ENCODE measurements at regions not wholly inside any gene's neighbourhood (a gene's known extent, or its start where the extent isn't known, plus 50 kb on each side); places are given as distances from the start of the nearest gene placed in this dataset.
A peak's percentile ranks its signal among the peaks of the same experiment; 100 is the strongest.

DNA sequence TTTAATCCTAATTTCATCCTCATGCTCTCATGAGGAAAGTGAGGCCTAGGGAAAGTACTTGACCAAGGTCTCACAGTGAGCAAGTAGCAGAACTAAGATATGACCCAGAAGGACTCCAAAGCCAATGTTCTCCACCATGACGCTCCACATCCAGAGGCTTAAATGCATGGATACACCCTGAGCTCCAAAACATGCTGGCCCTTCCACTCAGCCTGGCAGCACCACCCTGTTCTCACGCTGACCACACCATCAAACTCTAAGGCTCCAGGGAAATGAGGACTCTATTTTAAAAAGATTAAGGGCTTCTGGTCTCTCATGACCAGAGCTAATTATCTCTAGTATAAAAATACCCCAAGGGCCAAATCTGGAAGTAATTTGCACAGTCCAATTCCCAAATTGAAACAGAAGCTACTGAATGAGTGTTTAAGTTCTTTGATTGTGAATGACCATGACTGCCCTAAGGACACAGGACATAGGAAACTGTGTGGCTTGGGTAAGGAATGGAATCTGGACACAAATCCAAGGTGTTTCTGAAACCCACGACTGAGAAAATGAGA lies 71.1 kb upstream of the ABLIM1 start:
- Histone ChIP-seq H3K27me3 (ENCODE audit: control insufficient read depth, insufficient read depth, low read length) (no peaks in the 10 kb centered on the region), H3K27ac (ENCODE audit: low read length) (peak overlapping the region; percentile 100), H3K36me3 (ENCODE audit: control insufficient read depth, insufficient read depth, low read length) (no peaks in the 10 kb centered on the region), H3K4me1 (ENCODE audit: control insufficient read depth, insufficient read depth, low read length) (peaks cover 66% of the 10 kb centered on the region), H3K4me3 (ENCODE audit: low read depth in 2 of 2, low read length in 2 of 2) (no peak overlapping the region), H3K9me3 (ENCODE audit: control insufficient read depth, insufficient read depth, low read depth, low read length) (no peaks in the 10 kb centered on the region; the same call in 1 of the 2 replicates)
- POLR2A ChIA-PET = interaction anchor here (0.6 kb wide), 1 partner anchor 10 kb away, joined by 7 read pairs; no protein-coding TSS in a partner anchor
- in situ Hi-C loops (cut with HindIII; ENCODE audit: low pct_unique_long_range_greater_than_20kb, low sequenced_read_pairs) (no loop called here), intact Hi-C loops (cut with micrococcal nuclease; ENCODE audit: unreplicated experiment) (no loop called here)
- DNase-seq (ENCODE audit: low read depth, low spot score) = no peak
- BruUV-seq (replicated peaks) = no TSS peak
- ATAC-seq = peak; percentile 62
- CTCF ChIA-PET = no interaction called here
- TF ChIP-seq TCF7L2 (IDR thresholded peaks at IDR 0.05; ENCODE audit: low read depth, low read length) = no peak
- TF ChIP-seq POLR2AphosphoS5 (IDR thresholded peaks at IDR 0.05; ENCODE audit: low read depth, low read length) = no peak
- TF ChIP-seq CTCF (IDR thresholded peaks at IDR 0.05) = no peak
- no peak for TF ChIP-seq REST (IDR thresholded peaks at IDR 0.05; ENCODE audit: insufficient read depth in 1 of 2, low read depth in 2 of 2, low read length in 1 of 2)
- no peak for TF ChIP-seq SIN3A (IDR thresholded peaks at IDR 0.05; ENCODE audit: borderline replicate concordance, insufficient read depth, low read depth, low read length)

DNA sequence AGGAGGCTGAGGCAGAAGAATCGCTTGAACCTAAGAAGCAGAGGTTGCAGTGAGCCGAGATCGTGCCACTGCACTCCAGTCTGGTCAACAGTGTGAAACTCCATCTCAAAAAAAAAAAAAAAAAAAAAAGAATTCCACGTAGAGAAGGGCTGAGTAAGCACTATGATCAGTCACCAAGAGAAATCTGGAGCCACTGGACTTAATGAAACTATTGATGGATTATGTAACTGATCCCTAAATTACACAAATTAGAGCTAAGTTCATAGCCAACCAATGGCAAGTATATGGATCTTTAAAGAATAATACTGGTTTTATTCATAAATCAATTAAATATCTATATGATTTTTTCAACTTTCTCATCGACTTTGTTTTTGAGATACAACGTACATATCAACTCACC lies 72.2 kb upstream of the ABLIM1 start:
- in situ Hi-C loops (cut with HindIII; ENCODE audit: low pct_unique_long_range_greater_than_20kb, low sequenced_read_pairs) = no loop called here
- ATAC-seq (no peak), DNase-seq (ENCODE audit: low read depth, low spot score) (no peak)
- POLR2A ChIA-PET = interaction anchor here (0.7 kb wide), 2 partner anchors 30 to 125 kb away, joined by 7 to 13 read pairs; no protein-coding TSS in a partner anchor
- BruUV-seq (replicated peaks) = no TSS peak
- CTCF ChIA-PET = no interaction called here
- no peaks in the 10 kb centered on the region for H3K27me3 ChIP-seq (ENCODE audit: control insufficient read depth, insufficient read depth, low read length)
- peaks cover 63% of the 10 kb centered on the region for H3K4me1 ChIP-seq (ENCODE audit: control insufficient read depth, insufficient read depth, low read length)
- TF ChIP-seq POLR2AphosphoS5 (IDR thresholded peaks at IDR 0.05; ENCODE audit: low read depth, low read length) (no peak), TCF7L2 (IDR thresholded peaks at IDR 0.05; ENCODE audit: low read depth, low read length) (no peak), CTCF (IDR thresholded peaks at IDR 0.05) (no peak), SIN3A (IDR thresholded peaks at IDR 0.05; ENCODE audit: borderline replicate concordance, insufficient read depth, low read depth, low read length) (no peak), REST (IDR thresholded peaks at IDR 0.05; ENCODE audit: insufficient read depth in 1 of 2, low read depth in 2 of 2, low read length in 1 of 2) (no peak)
- H3K9me3 ChIP-seq (ENCODE audit: control insufficient read depth, insufficient read depth, low read depth, low read length) = no peaks in the 10 kb centered on the region; the same call in 1 of the 2 replicates
- H3K4me3 ChIP-seq (ENCODE audit: low read depth in 2 of 2, low read length in 2 of 2) = no peak overlapping the region
- H3K36me3 ChIP-seq (ENCODE audit: control insufficient read depth, insufficient read depth, low read length) = no peaks in the 10 kb centered on the region
- peak overlapping the region; percentile 100 for H3K27ac ChIP-seq (ENCODE audit: low read length)
- intact Hi-C loops (cut with micrococcal nuclease; ENCODE audit: unreplicated experiment) = no loop called here
